CD14-positive monocyte (primary cell): ENCODE measurements at regions not wholly inside any gene's neighbourhood (a gene's known extent, or its start where the extent isn't known, plus 50 kb on each side); places are given as distances from the start of the nearest gene placed in this dataset.

ENCODE experiments used
- DNase-seq, 3 donors: peaks; one replicate each; pipeline ENCODE4 v3.0.0-alpha.2; 2011 to 2022
- H2AFZ ChIP-seq: 2 replicates; pipeline ENCODE4 v1.6.0; 2012; ENCODE audit warnings: mild to moderate bottlenecking, low read depth, low read length, inconsistent platforms; ENCODE audit not compliant: insufficient read depth, poor library complexity, severe bottlenecking
- H3K27ac ChIP-seq, 2 donors: 1 replicate in 1 of 2; 2 replicates in 1 of 2; pipeline ENCODE4 v1.5.1; 2012 to 2013; ENCODE audit warnings: low read length in 2 of 2, control low read depth in 1 of 2, inconsistent platforms in 1 of 2, low read depth in 1 of 2, mild to moderate bottlenecking in 1 of 2
- H3K27me3 ChIP-seq, 2 donors: one replicate each; pipeline versions ENCODE4 v1.6.0 to v1.6.1; 2011 to 2013; ENCODE audit warnings: low read length in 2 of 2; ENCODE audit not compliant: control insufficient read depth in 2 of 2, insufficient read depth in 2 of 2
- H3K36me3 ChIP-seq, 2 donors: replicated peaks in 1 of 2; 1 replicate in 1 of 2; 2 replicates in 1 of 2; pipeline versions ENCODE4 v1.5.1 to v1.6.1; 2012 to 2013; ENCODE audit warnings: low read length in 2 of 2, control low read depth in 1 of 2, inconsistent platforms in 1 of 2, mild to moderate bottlenecking in 1 of 2; ENCODE audit not compliant: insufficient read depth in 2 of 2, control insufficient read depth in 1 of 2
- H3K4me1 ChIP-seq, 2 donors: 1 replicate in 1 of 2; 2 replicates in 1 of 2; pipeline versions ENCODE4 v1.5.1 to v1.6.1; 2012 to 2013; ENCODE audit warnings: low read length in 2 of 2, control low read depth in 1 of 2, inconsistent platforms in 1 of 2, mild to moderate bottlenecking in 1 of 2, moderate library complexity in 1 of 2; ENCODE audit not compliant: insufficient read depth in 2 of 2, control insufficient read depth in 1 of 2
- H3K4me2 ChIP-seq: replicated peaks from 2 replicates; pipeline ENCODE3; 2012; ENCODE audit warnings: low read length, moderate library complexity, mild to moderate bottlenecking; ENCODE audit not compliant: poor library complexity, severe bottlenecking; ENCODE audit errors: extremely low read depth
- H3K4me3 ChIP-seq, 3 experiments: fragments of 200-600 bp in 1 of 3; sonication (generic) in 1 of 3; replicated peaks in 1 of 3; 1 replicate in 2 of 3; 2 replicates in 1 of 3; pipeline ENCODE4 v1.5.1; 2011 to 2013; ENCODE audit warnings: low read length in 3 of 3, mild to moderate bottlenecking in 3 of 3, control low read depth in 2 of 3, low read depth in 2 of 3, inconsistent platforms in 1 of 3, moderate library complexity in 1 of 3
- H3K79me2 ChIP-seq: 2 replicates; pipeline ENCODE4 v1.6.0; 2012; ENCODE audit warnings: mild to moderate bottlenecking, control low read depth, inconsistent platforms, low read length, moderate library complexity; ENCODE audit not compliant: insufficient read depth
- H3K9ac ChIP-seq: 2 replicates; pipeline ENCODE4 v1.6.0; 2017; ENCODE audit warnings: low read length, mild to moderate bottlenecking; ENCODE audit not compliant: insufficient read depth, poor library complexity, severe bottlenecking
- H3K9me3 ChIP-seq, 2 donors: replicated peaks in 1 of 2; 1 replicate in 1 of 2; 2 replicates in 1 of 2; pipeline versions ENCODE4 v1.5.1 to v1.6.1; 2012 to 2013; ENCODE audit warnings: low read length in 2 of 2, control low read depth in 1 of 2; ENCODE audit not compliant: control insufficient read depth in 1 of 2, insufficient read depth in 1 of 2
- H4K20me1 ChIP-seq: 2 replicates; pipeline ENCODE4 v1.6.0; 2012; ENCODE audit warnings: mild to moderate bottlenecking, low read length, control low read depth, moderate library complexity; ENCODE audit not compliant: insufficient read depth
- H3K27ac Mint-ChIP-seq, 7 donors: one replicate each; pipeline ENCODE4 v1.8.0; 2020; ENCODE audit warnings: mild to moderate bottlenecking in 7 of 7, mixed read lengths in 7 of 7, moderate library complexity in 6 of 7, inconsistent platforms in 2 of 7
- H3K27me3 Mint-ChIP-seq, 3 donors: one replicate each; pipeline ENCODE4 v1.8.0; 2021 to 2022; ENCODE audit warnings: low read depth in 3 of 3, mild to moderate bottlenecking in 3 of 3, mixed read lengths in 3 of 3, moderate library complexity in 3 of 3, inconsistent platforms in 1 of 3
- H3K36me3 Mint-ChIP-seq, 2 donors: one replicate each; pipeline ENCODE4 v1.8.0; 2020; ENCODE audit warnings: mixed read lengths in 2 of 2, inconsistent platforms in 1 of 2, mild to moderate bottlenecking in 1 of 2
- H3K4me1 Mint-ChIP-seq: one replicate; pipeline ENCODE4 v1.8.0; 2020; ENCODE audit warnings: mild to moderate bottlenecking, mixed read lengths
- H3K4me3 Mint-ChIP-seq, 2 donors: one replicate each; pipeline ENCODE4 v1.8.0; 2020; ENCODE audit warnings: mild to moderate bottlenecking in 2 of 2, mixed read lengths in 2 of 2, moderate library complexity in 1 of 2
- H3K9me3 Mint-ChIP-seq, 7 donors: one replicate each; pipeline ENCODE4 v1.8.0; 2020 to 2022; ENCODE audit warnings: mixed read lengths in 7 of 7, mild to moderate bottlenecking in 6 of 7, moderate library complexity in 6 of 7, inconsistent platforms in 2 of 7
- WGBS: methylation state at CpG from one replicate; pipeline ENCODE4 v1.1.5; 2013; ENCODE audit warnings: missing lambda C conversion rate; ENCODE audit not compliant: insufficient coverage; 5-methylcytosine and 5-hydroxymethylcytosine counted together
- intact Hi-C, 2 donors: fragments of 100-400 bp; cut with micrococcal nuclease; formaldehyde crosslinking; loops; one replicate each; pipeline versions ENCODE4 v1.15.0 to v1.15.1; 2023
- TF ChIP-seq, protein P1 (sequence below): fragments of 200-600 bp; IDR thresholded peaks from one replicate; pipeline ENCODE4 v1.8.0; 2022; ENCODE audit warnings: antibody characterized with exemption, mild to moderate bottlenecking

DNA sequence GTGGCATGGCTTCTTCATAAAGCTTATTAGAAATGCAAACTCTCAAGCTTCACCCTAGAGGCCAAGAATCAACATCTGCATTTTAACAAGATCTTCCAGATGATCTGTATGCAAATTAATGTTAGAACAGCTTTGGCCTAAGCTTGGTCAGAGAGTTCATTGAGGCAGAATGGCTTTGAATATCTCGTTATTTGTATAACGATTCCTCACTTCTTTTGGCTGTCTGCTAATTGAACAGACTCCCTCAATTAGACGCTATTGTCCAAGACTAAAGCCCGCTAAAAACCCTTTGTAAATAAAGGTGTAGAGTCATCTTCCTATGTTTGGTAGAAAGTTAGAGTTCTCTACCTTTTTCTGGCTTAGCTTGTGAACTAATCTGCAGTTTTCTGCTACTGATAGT lies 1453.7 kb downstream of the CDH8 start:
- H3K27me3 Mint-ChIP-seq, result peaks cover 0 to 2% (median 0%) of the 10 kb centered on the region in 3 donors
- Histone ChIP-seq H3K4me2 (no peak overlapping the region), H3K9ac (no peak overlapping the region), H3K79me2 (no peaks in the 10 kb centered on the region), H3K4me1 (no peaks in the 10 kb centered on the region), H2AFZ (no peak overlapping the region), H3K27me3 (no peaks in the 10 kb centered on the region), H3K36me3 (no peaks in the 10 kb centered on the region), H3K4me3 (no peak overlapping the region), H4K20me1 (no peaks in the 10 kb centered on the region), H3K27ac (no peak overlapping the region), H3K9me3 (peaks cover 6% of the 10 kb centered on the region in 2 donors)
- no peaks in the 10 kb centered on the region for H3K36me3 Mint-ChIP-seq
- no peak for DNase-seq
- no CpG with 5 or more reads among the region's 4 CpGs for WGBS
- TF ChIP-seq, protein P1, sequence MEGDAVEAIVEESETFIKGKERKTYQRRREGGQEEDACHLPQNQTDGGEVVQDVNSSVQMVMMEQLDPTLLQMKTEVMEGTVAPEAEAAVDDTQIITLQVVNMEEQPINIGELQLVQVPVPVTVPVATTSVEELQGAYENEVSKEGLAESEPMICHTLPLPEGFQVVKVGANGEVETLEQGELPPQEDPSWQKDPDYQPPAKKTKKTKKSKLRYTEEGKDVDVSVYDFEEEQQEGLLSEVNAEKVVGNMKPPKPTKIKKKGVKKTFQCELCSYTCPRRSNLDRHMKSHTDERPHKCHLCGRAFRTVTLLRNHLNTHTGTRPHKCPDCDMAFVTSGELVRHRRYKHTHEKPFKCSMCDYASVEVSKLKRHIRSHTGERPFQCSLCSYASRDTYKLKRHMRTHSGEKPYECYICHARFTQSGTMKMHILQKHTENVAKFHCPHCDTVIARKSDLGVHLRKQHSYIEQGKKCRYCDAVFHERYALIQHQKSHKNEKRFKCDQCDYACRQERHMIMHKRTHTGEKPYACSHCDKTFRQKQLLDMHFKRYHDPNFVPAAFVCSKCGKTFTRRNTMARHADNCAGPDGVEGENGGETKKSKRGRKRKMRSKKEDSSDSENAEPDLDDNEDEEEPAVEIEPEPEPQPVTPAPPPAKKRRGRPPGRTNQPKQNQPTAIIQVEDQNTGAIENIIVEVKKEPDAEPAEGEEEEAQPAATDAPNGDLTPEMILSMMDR, result no peak
- H3K9me3 Mint-ChIP-seq, result peaks cover 0 to 8% (median 3%) of the 10 kb centered on the region in 7 donors
- H3K27ac Mint-ChIP-seq, result no peak overlapping the region
- intact Hi-C loops, result no loop called here
- H3K4me1 Mint-ChIP-seq, result no peaks in the 10 kb centered on the region
- no peak overlapping the region for H3K4me3 Mint-ChIP-seq

DNA sequence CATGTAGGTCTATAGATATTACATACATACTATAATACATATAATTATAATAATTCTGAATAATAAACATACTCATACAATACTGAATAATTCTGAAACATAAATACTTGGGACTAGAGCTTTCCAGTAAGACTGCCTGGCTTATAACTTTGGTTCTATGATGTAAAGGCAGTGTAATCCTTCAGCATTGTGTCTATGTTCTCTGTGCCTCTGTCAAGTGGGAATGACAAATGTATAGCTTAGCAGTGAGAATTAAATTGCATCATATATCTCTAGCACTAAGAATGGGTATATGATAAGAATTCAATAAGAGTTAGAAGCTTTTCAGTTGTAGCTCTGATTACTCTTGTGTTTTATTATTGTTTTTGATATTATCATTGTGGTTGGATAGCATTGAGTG lies 1469.3 kb downstream of the CDH8 start:
- Mint-ChIP-seq H3K4me1 (no peaks in the 10 kb centered on the region), H3K36me3 (no peaks in the 10 kb centered on the region), H3K9me3 (peaks cover 0 to 6% (median 0%) of the 10 kb centered on the region in 7 donors), H3K27me3 (no peaks in the 10 kb centered on the region), H3K4me3 (no peak overlapping the region), H3K27ac (no peak overlapping the region)
- no peak overlapping the region for H3K4me2 ChIP-seq
- H3K4me3 ChIP-seq, result no peak overlapping the region
- no peaks in the 10 kb centered on the region for H3K79me2 ChIP-seq
- no peaks in the 10 kb centered on the region for H3K27me3 ChIP-seq
- no peaks in the 10 kb centered on the region for H4K20me1 ChIP-seq
- no peak overlapping the region for H2AFZ ChIP-seq
- H3K27ac ChIP-seq, result no peak overlapping the region
- TF ChIP-seq, protein P1, result no peak
- no peaks in the 10 kb centered on the region for H3K9me3 ChIP-seq
- intact Hi-C loops, result no loop called here
- no peak for DNase-seq
- no peaks in the 10 kb centered on the region for H3K36me3 ChIP-seq
- no peaks in the 10 kb centered on the region for H3K4me1 ChIP-seq
- no peak overlapping the region for H3K9ac ChIP-seq
